A673 (cell line): ENCODE measurements at regions not wholly inside any gene's neighbourhood (a gene's known extent, or its start where the extent isn't known, plus 50 kb on each side); places are given as distances from the start of the nearest gene placed in this dataset.

Source experiments
- BruUV-seq: library from RNA; stranded (reverse); fragments of 400-500 nt; replicated peaks from 2 replicates; lab custom pipeline; 2021; lab: Mats Ljungman, UMichigan
- CTCF ChIA-PET: fragments of 300-600 bp; sonication (Branson Sonifier 250); formaldehyde crosslinking; loops from one replicate; lab custom pipeline; 2022; ENCODE audit warnings: antibody characterized with exemption; lab: Charles Lee
- POLR2A ChIA-PET: fragments of 300-600 bp; sonication (Branson Sonifier 250); formaldehyde crosslinking; loops from one replicate; lab custom pipeline; 2022; ENCODE audit warnings: antibody characterized with exemption; ENCODE audit not compliant: low non-redundant PET; lab: Charles Lee
- DNase-seq: peaks from one replicate; pipeline ENCODE4 v3.0.0-alpha.2; 2015; ENCODE audit warnings: low spot score
- H3K27ac ChIP-seq: fragments of 200-600 bp; sonication (generic); 2 replicates; pipeline ENCODE4 v1.5.1; 2016; ENCODE audit warnings: mixed run types, low read depth, mild to moderate bottlenecking, mixed read lengths, antibody characterized with exemption, low read length; ENCODE audit not compliant: poor library complexity, severe bottlenecking
- H3K27me3 ChIP-seq: fragments of 200-600 bp; sonication (generic); replicated peaks from 2 replicates; pipeline ENCODE4 v1.6.1; 2017; ENCODE audit warnings: mixed run types, low read depth, mild to moderate bottlenecking, mixed read lengths, antibody characterized with exemption, low read length; ENCODE audit not compliant: insufficient read depth, poor library complexity
- H3K36me3 ChIP-seq: fragments of 200-600 bp; sonication (generic); 2 replicates; pipeline ENCODE4 v1.6.1; 2016; ENCODE audit warnings: mixed run types, mild to moderate bottlenecking, mixed read lengths, antibody characterized with exemption, low read length; ENCODE audit not compliant: insufficient read depth, poor library complexity, severe bottlenecking
- H3K4me1 ChIP-seq: fragments of 200-600 bp; sonication (generic); 2 replicates; pipeline ENCODE4 v1.6.1; 2017; ENCODE audit warnings: mixed run types, mild to moderate bottlenecking, mixed read lengths, antibody characterized with exemption, low read length; ENCODE audit not compliant: insufficient read depth, poor library complexity, severe bottlenecking
- H3K4me3 ChIP-seq: fragments of 200-600 bp; sonication (generic); 2 replicates; pipeline ENCODE4 v1.5.1; 2016; ENCODE audit warnings: low read depth, mixed run types, mild to moderate bottlenecking, mixed read lengths, low read length; ENCODE audit not compliant: poor library complexity, severe bottlenecking
- H3K9me3 ChIP-seq: fragments of 200-600 bp; sonication (generic); 2 replicates; pipeline ENCODE4 v1.6.1; 2016; ENCODE audit warnings: mixed run types, low read depth, mild to moderate bottlenecking, mixed read lengths, antibody characterized with exemption, low read length; ENCODE audit not compliant: poor library complexity, severe bottlenecking
- CTCF ChIP-seq: fragments of 300-800, 200-600 bp; sonication (generic); conservative IDR thresholded peaks from 2 replicates; pipeline ENCODE4 v1.5.1; 2017; ENCODE audit warnings: low read depth, mild to moderate bottlenecking, antibody characterized with exemption, low read length, moderate library complexity, mixed read lengths
- EZH2 ChIP-seq: fragments of 200-600 bp; sonication (generic); IDR thresholded peaks from 2 replicates; pipeline ENCODE4 v1.6.1; 2017; ENCODE audit warnings: borderline replicate concordance, low read depth, mild to moderate bottlenecking, mixed read lengths, antibody characterized with exemption, low read length; ENCODE audit not compliant: poor library complexity, severe bottlenecking
- intact Hi-C: fragments of 100-400 bp; cut with micrococcal nuclease; formaldehyde crosslinking; loops from one replicate; pipeline ENCODE4 v1.10.0; 2022; ENCODE audit not compliant: unreplicated experiment

DNA sequence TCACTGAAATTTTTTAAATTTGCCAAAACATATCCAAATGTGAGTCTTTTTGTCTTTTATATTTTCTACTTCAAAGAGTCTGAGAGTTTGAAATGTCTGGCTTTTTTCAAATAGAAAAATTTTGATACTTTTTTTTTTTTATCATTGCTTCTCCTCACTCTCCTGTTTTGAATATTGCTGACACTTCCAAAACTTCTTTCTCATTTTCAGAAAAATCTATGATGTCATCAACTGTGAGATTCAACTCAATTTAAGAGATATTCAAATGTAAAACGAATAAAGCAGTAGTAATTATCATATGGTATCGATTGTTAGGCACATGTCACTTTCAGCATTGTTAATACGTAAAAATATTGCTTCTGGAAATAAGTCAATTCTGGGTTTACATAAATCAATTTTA lies 505.8 kb upstream of the STEAP1 start:
- H3K4me3 ChIP-seq = no peak overlapping the region
- no peaks in the 10 kb centered on the region for H3K4me1 ChIP-seq
- TF ChIP-seq EZH2 = no peak
- no peak for TF ChIP-seq CTCF
- ChIA-PET CTCF (no interaction called here), POLR2A (no interaction called here)
- intact Hi-C loops = no loop called here
- no peaks in the 10 kb centered on the region for H3K27me3 ChIP-seq
- no peaks in the 10 kb centered on the region for H3K36me3 ChIP-seq
- H3K27ac ChIP-seq = no peak overlapping the region
- no peak for DNase-seq
- BruUV-seq = no TSS peak
- no peaks in the 10 kb centered on the region for H3K9me3 ChIP-seq

DNA sequence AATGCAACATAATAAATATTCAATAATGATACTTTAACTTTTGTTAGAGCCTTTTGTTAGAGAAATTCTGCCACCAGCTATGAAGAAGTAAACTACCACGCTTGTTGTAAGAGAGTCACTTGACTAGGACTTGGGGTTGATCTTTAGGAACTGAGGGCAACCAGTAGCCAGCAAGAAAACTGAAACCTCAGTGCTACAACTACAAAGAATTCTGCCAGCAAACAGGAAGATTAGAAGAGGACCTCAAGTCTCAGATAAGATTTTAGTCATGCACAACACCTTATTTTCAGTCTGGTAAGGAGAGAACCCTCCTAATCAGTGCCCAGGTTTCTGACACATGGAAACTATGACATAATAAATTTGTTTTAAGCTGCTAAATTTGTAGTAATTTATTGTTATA lies 498.3 kb upstream of the STEAP1 start:
- intact Hi-C loops = no loop called here
- no peaks in the 10 kb centered on the region for H3K4me1 ChIP-seq
- no peak overlapping the region for H3K27ac ChIP-seq
- ChIA-PET CTCF (no interaction called here), POLR2A (no interaction called here)
- no peak for DNase-seq
- H3K9me3 ChIP-seq = no peaks in the 10 kb centered on the region
- H3K27me3 ChIP-seq = no peaks in the 10 kb centered on the region
- H3K36me3 ChIP-seq = no peaks in the 10 kb centered on the region
- H3K4me3 ChIP-seq = no peak overlapping the region
- no TSS peak for BruUV-seq
- TF ChIP-seq CTCF (no peak), EZH2 (no peak)

- intact Hi-C loops = no loop called here
- TF ChIP-seq EZH2 = no peak
- TF ChIP-seq CTCF = no peak
- H3K4me3 ChIP-seq = no peak overlapping the region
- ChIA-PET POLR2A (no interaction called here), CTCF (no interaction called here)
- no peaks in the 10 kb centered on the region for H3K27me3 ChIP-seq
- H3K4me1 ChIP-seq = no peaks in the 10 kb centered on the region
- H3K36me3 ChIP-seq = no peaks in the 10 kb centered on the region
- DNase-seq = no peak
- H3K27ac ChIP-seq = no peak overlapping the region
- no TSS peak for BruUV-seq
- H3K9me3 ChIP-seq = no peaks in the 10 kb centered on the region
These were observed 492.4 kb upstream of the STEAP1 start for GRCh38 chr7:89661876-89662275.
